GM12892 (cell line): ENCODE measurements at regions not wholly inside any gene's neighbourhood (a gene's known extent, or its start where the extent isn't known, plus 50 kb on each side); places are given as distances from the start of the nearest gene placed in this dataset.

Source experiments
- POLR2A ChIP-seq: IDR thresholded peaks from 2 replicates; pipeline ENCODE4 v1.6.1; 2011; ENCODE audit warnings: low read depth, low read length, control low read depth
- TAF1 ChIP-seq: IDR thresholded peaks from 2 replicates; pipeline ENCODE4 v1.6.1; 2011; ENCODE audit warnings: low read depth, mild to moderate bottlenecking, control low read depth, low read length, borderline replicate concordance

- TF ChIP-seq POLR2A = no peak
- no peak for TF ChIP-seq TAF1
Measured at GRCh38 chr2:52289741-52290140, 1257.8 kb upstream of the NRXN1 start.
